ENCODE measurements at regions not wholly inside any gene's neighbourhood (a gene's known extent, or its start where the extent isn't known, plus 50 kb on each side); places are given as distances from the start of the nearest gene placed in this dataset.

GRCh38 chr18:56294484-56295183, 343.8 kb downstream of the TXNL1 start:
- ChIA-PET POLR2A (no interaction called here), CTCF (no interaction called here)
- in situ Hi-C loops (cut with HindIII; ENCODE audit: low pct_unique_long_range_greater_than_20kb, low sequenced_read_pairs), result no loop called here
- H3K4me3 ChIP-seq (ENCODE audit: low read depth in 2 of 2, low read length in 2 of 2), result no peak overlapping the region
- DNase-seq (ENCODE audit: low read depth, low spot score) (no peak), ATAC-seq (no peak)
- no peaks in the 10 kb centered on the region for H3K4me1 ChIP-seq (ENCODE audit: control insufficient read depth, insufficient read depth, low read length)
- H3K9me3 ChIP-seq (ENCODE audit: control insufficient read depth, insufficient read depth, low read depth, low read length), result no peaks in the 10 kb centered on the region
- intact Hi-C loops (cut with micrococcal nuclease; ENCODE audit: unreplicated experiment), result no loop called here
- no TSS peak for BruUV-seq (replicated peaks)
- H3K36me3 ChIP-seq (ENCODE audit: control insufficient read depth, insufficient read depth, low read length), result no peaks in the 10 kb centered on the region
- H3K27me3 ChIP-seq (ENCODE audit: control insufficient read depth, insufficient read depth, low read length), result no peaks in the 10 kb centered on the region
- TF ChIP-seq POLR2AphosphoS5 (IDR thresholded peaks at IDR 0.05; ENCODE audit: low read depth, low read length) (no peak), TCF7L2 (IDR thresholded peaks at IDR 0.05; ENCODE audit: low read depth, low read length) (no peak), REST (IDR thresholded peaks at IDR 0.05; ENCODE audit: insufficient read depth in 1 of 2, low read depth in 2 of 2, low read length in 1 of 2) (no peak), CTCF (IDR thresholded peaks at IDR 0.05) (no peak), SIN3A (IDR thresholded peaks at IDR 0.05; ENCODE audit: borderline replicate concordance, insufficient read depth, low read depth, low read length) (no peak)
- H3K27ac ChIP-seq (ENCODE audit: low read length), result no peak overlapping the region

- intact Hi-C loops (cut with micrococcal nuclease; ENCODE audit: unreplicated experiment) (no loop called here), in situ Hi-C loops (cut with HindIII; ENCODE audit: low pct_unique_long_range_greater_than_20kb, low sequenced_read_pairs) (no loop called here)
- no TSS peak for BruUV-seq (replicated peaks)
- no peak for TF ChIP-seq POLR2AphosphoS5 (IDR thresholded peaks at IDR 0.05; ENCODE audit: low read depth, low read length)
- no peak for TF ChIP-seq TCF7L2 (IDR thresholded peaks at IDR 0.05; ENCODE audit: low read depth, low read length)
- no peak for TF ChIP-seq CTCF (IDR thresholded peaks at IDR 0.05)
- TF ChIP-seq REST (IDR thresholded peaks at IDR 0.05; ENCODE audit: insufficient read depth in 1 of 2, low read depth in 2 of 2, low read length in 1 of 2), result no peak
- no peak for TF ChIP-seq SIN3A (IDR thresholded peaks at IDR 0.05; ENCODE audit: borderline replicate concordance, insufficient read depth, low read depth, low read length)
- ATAC-seq, result no peak
- Histone ChIP-seq H3K4me3 (ENCODE audit: low read depth in 2 of 2, low read length in 2 of 2) (no peak overlapping the region), H3K9me3 (ENCODE audit: control insufficient read depth, insufficient read depth, low read depth, low read length) (no peaks in the 10 kb centered on the region), H3K27me3 (ENCODE audit: control insufficient read depth, insufficient read depth, low read length) (no peaks in the 10 kb centered on the region), H3K27ac (ENCODE audit: low read length) (no peak overlapping the region), H3K4me1 (ENCODE audit: control insufficient read depth, insufficient read depth, low read length) (no peaks in the 10 kb centered on the region), H3K36me3 (ENCODE audit: control insufficient read depth, insufficient read depth, low read length) (no peaks in the 10 kb centered on the region)
- ChIA-PET CTCF (no interaction called here), POLR2A (no interaction called here)
- no peak for DNase-seq (ENCODE audit: low read depth, low spot score)
Observed at GRCh38 chr18:56291294-56291693, 347.1 kb downstream of the TXNL1 start.

All from Panc1 (cell line).